HUDEP-2 (cell line): ENCODE measurements at regions not wholly inside any gene's neighbourhood (a gene's known extent, or its start where the extent isn't known, plus 50 kb on each side); places are given as distances from the start of the nearest gene placed in this dataset.
A peak's percentile ranks its signal among the peaks of the same experiment; 100 is the strongest.

Source experiments
- DNase-seq, 76 experiments: peaks; one replicate each; lab custom pipeline; 2025; ENCODE audit not compliant: unreplicated experiment in 76 of 76; lab: John Stamatoyannopoulos, UW

DNA sequence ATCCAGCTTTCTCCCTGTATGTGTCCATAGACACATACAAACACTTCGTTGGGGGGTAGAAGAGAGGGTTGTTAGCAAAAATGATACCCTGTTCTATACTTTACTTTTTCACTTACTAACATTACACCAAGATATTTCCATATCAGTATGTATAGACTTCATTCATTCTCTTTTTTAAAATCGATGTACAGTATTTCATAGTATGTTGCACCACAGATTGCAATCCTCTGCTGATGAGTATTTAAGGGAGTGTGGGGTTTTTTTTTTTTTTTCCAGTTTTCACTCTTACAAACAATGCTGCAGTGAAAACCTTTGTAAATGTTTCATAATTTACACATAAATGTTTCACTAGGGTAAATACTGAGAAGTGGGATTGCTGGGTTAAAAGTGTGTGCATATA is 402.3 kb downstream of the LRATD1 start:
- DNase-seq = no peak

- DNase-seq = no peak
These were observed 406.1 kb downstream of the LRATD1 start for GRCh38 chr2:15038366-15039364.

DNA sequence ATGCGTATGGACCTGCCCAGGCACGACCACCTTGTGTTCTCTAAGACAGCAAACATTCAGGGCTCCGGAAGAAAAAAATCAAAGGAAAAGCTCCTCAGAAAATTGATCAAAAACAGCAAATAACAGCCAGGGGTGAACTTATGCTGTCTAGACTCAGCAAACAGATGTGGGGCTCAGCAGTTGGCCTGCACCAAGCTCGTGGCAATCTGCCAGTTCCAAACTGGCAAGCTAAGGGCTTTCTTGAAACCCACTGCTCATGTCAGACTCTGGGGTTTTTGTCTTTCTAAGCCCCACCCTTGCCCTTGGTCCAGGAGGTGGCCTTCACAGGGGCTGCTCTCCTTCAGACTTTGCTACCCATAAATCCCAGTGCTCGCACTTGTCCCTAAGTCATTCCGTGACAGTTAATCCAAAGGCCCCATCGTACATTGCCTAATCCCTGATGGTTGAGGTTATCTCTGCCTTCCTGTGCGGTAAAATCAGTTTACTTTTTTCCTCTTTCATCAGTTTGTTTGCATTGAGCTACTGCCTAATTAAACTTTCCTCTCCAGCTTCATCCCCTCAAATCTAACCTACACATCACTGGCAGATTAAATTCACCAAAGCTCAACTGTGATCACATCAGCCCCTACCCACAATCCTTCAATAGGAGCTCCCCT is 408.0 kb downstream of the LRATD1 start:
- DNase-seq = no peak

- no peak for DNase-seq
These were observed 408.9 kb downstream of the LRATD1 start for GRCh38 chr2:15041429-15041837.

- no peak for DNase-seq
These were observed 410.3 kb downstream of the LRATD1 start for GRCh38 chr2:15042801-15043217.

GRCh38 chr2:15043336-15044058 is 411.0 kb downstream of the LRATD1 start:
- no peak for DNase-seq

DNA sequence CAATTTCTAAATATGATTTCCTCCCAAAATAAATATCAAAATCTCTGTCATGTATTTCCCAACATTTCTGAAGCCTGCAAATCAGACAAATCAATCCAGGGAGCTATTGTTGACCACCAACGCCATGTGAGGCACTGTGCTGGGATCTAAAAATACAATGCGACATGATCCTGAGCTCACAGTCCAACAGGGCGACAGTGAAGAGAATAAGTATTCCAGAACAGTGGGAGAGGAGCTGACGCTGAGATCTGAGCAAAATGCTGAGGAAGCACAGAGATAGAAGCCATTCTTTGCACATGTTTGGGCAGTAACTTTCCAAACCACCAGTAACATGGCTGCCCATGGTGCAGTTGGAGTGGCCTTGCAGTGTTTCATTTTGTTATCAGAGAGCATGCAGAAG is 412.5 kb downstream of the LRATD1 start:
- DNase-seq = no peak

DNA sequence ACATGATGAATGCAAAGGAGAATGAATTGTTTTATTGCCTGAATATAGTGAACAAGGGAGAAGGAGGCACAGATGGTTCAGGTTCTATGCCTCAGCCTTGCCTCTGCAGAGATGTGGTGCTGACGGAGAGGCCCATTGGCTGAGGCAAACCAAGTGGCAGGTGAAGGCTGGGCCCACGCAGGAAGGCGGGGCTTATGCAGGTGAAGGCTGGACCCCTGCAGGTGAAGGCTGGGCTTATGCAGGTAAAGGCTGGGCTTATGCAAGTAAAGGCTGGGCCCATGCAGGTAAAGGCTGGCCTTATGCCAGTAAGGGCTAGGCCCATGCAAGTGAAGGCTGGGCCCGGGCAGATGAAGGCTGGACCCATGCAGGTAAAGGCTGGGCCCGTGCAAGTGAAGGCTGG is 414.7 kb downstream of the LRATD1 start:
- no peak for DNase-seq

GRCh38 chr2:15048000-15048399 is 415.5 kb downstream of the LRATD1 start:
- DNase-seq = no peak

- DNase-seq = no peak
These were observed 416.8 kb downstream of the LRATD1 start for GRCh38 chr2:15049096-15049993.

DNA sequence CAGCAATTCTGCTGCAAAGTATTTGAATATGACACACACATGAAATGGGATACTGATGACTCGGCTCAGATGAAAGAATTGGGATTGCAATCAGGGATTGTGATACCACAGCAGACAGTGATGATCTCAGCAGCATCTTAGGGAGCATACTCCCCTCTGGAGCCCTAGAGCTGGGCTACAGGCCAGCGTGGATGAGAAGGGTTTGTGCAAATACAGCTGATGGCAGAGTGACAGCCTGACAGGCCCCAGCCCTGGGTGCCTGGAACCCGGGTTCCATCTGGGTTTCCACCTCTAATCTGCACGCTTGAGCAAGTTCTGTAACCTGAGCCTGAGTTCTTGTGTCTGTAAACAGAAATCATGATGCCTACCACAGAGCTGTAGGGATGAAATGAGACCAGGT is 418.0 kb downstream of the LRATD1 start:
- no peak for DNase-seq

DNA sequence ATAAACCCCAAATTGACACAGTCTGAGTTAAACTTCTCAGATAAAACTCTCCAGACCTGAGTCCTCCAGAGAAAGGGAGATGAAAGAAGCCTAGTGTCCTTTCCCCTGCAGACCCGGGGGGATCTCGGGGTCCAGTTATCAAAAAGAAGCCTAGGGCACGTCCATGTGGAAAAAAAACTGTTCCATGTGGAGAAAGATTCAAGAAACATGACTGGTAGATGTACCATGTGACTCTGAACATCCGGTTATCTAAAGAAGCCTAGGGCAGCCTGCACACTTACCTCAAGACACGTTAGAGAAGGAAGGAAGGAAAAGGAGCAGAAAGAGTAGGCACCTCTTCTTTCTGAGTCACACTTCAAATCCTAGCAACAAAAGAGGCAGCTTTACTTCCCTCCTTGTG is 421.0 kb downstream of the LRATD1 start:
- no peak for DNase-seq

- DNase-seq = peak in 18 of 76 experiments; percentile 2 to 57 (median 24)
These were observed 425.7 kb downstream of the LRATD1 start for GRCh38 chr2:15058015-15058720.

GRCh38 chr2:15058721-15059157 is 426.2 kb downstream of the LRATD1 start:
- no peak for DNase-seq

- DNase-seq = no peak
These were observed 427.5 kb downstream of the LRATD1 start for GRCh38 chr2:15059870-15060512.

GRCh38 chr2:15061268-15061667 is 428.8 kb downstream of the LRATD1 start:
- no peak for DNase-seq

- DNase-seq = no peak
These were observed 433.6 kb downstream of the LRATD1 start for GRCh38 chr2:15066138-15066537.

GRCh38 chr2:15069149-15069548 is 436.6 kb downstream of the LRATD1 start:
- no peak for DNase-seq

DNA sequence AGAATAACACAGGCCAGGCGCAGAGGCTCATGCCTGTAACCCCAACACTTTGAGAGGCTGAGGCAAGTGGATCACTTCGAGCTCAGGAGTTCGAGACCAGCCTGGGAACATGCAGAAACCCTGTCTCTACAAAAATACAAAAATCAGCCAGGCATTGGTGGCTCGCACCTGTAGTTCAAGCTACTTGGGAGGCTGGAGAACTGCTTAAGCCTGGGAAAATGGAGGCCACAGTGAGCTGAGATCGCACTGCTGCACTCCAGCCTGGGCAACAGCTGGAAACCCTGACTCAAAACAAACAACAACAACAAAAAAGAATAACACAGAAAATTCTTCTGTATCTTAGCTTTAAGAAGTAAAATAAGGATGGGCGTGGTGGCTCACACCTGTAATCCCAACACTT is 440.3 kb downstream of the LRATD1 start:
- DNase-seq = no peak
